Spleen (tissue), 11 donors: ENCODE measurements at regions not wholly inside any gene's neighbourhood (a gene's known extent, or its start where the extent isn't known, plus 50 kb on each side); places are given as distances from the start of the nearest gene placed in this dataset.

Source experiments
- DNase-seq: peaks from one replicate; pipeline ENCODE4 v3.0.0-alpha.2; 2020
- H3K27ac ChIP-seq, 8 donors: fragments of 200-600 bp; sonication (generic) in 7 of 8; 1 replicate in 4 of 8; 2 replicates in 4 of 8; pipeline versions ENCODE4 v1.5.0 to v1.8.0; 2016 to 2021; ENCODE audit warnings: inconsistent platforms in 4 of 8, mild to moderate bottlenecking in 4 of 8, moderate library complexity in 1 of 8
- H3K27me3 ChIP-seq, 7 donors: fragments of 200-600 bp; sonication (generic) in 6 of 7; replicated peaks in 1 of 7; 1 replicate in 4 of 7; 2 replicates in 3 of 7; pipeline versions ENCODE4 v1.5.0 to v1.8.0; 2016 to 2021; ENCODE audit warnings: inconsistent platforms in 3 of 7, mild to moderate bottlenecking in 1 of 7
- H3K36me3 ChIP-seq, 6 donors: fragments of 200-600 bp; sonication (generic) in 5 of 6; 1 replicate in 4 of 6; 2 replicates in 2 of 6; pipeline versions ENCODE4 v1.5.0 to v1.8.0; 2016 to 2021; ENCODE audit warnings: inconsistent platforms in 2 of 6
- H3K4me1 ChIP-seq, 6 donors: fragments of 200-600 bp; sonication (generic) in 5 of 6; 1 replicate in 3 of 6; 2 replicates in 3 of 6; pipeline versions ENCODE4 v1.5.0 to v1.8.0; 2016 to 2021; ENCODE audit warnings: inconsistent platforms in 3 of 6
- H3K4me3 ChIP-seq, 8 donors: fragments of 200-600 bp; sonication (generic) in 7 of 8; 1 replicate in 4 of 8; 2 replicates in 4 of 8; pipeline versions ENCODE4 v1.5.0 to v1.8.0; 2016 to 2021; ENCODE audit warnings: inconsistent platforms in 4 of 8, mild to moderate bottlenecking in 4 of 8, moderate library complexity in 2 of 8
- H3K9me3 ChIP-seq, 8 donors: fragments of 200-600 bp; sonication (generic) in 7 of 8; 1 replicate in 4 of 8; 2 replicates in 4 of 8; pipeline versions ENCODE4 v1.5.0 to v1.8.0; 2016 to 2021; ENCODE audit warnings: inconsistent platforms in 4 of 8
- CTCF ChIP-seq, 11 experiments: fragments of 200-600 bp in 7 of 11; fragments of 450-650 bp in 4 of 11; sonication (generic) in 4 of 11; IDR thresholded peaks in 8 of 11; conservative IDR thresholded peaks in 3 of 11; 1 replicate in 7 of 11; 2 replicates in 4 of 11; pipeline versions ENCODE4 v1.4.0 to v1.8.0; 2016 to 2021; ENCODE audit warnings: antibody characterized with exemption in 11 of 11, inconsistent platforms in 4 of 11, mild to moderate bottlenecking in 1 of 11
- POLR2A ChIP-seq, 3 donors: fragments of 450-650 bp; IDR thresholded peaks; one replicate each; pipeline ENCODE4 v1.5.1; 2017; ENCODE audit warnings: antibody characterized with exemption in 3 of 3, mild to moderate bottlenecking in 1 of 3
- POLR2AphosphoS5 ChIP-seq, 3 donors: sonication (generic); formaldehyde crosslinking; IDR thresholded peaks; one replicate each; pipeline ENCODE4 v1.5.1; 2017; ENCODE audit warnings: antibody characterized with exemption in 3 of 3
- WGBS, 5 donors: extraction: QIAGEN DNeasy Blood & Tissue Kit in 3 of 5; methylation state at CpG; one replicate each; pipeline versions ENCODE4 v1.1.5 to v1.1.7; 2013 to 2018; 5-methylcytosine and 5-hydroxymethylcytosine counted together
- intact Hi-C: fragments of 100-400 bp; cut with DNase I; formaldehyde crosslinking; loops from one replicate; pipeline ENCODE4 v1.15.0; 2023; ENCODE audit warnings: low total_unique reads
- donor health status: healthy with polysubstance abuse.
- donor health status: DM: no; HTN: no; CAD: no; lungs with moderate emphysema.
- donor health status: DM: no; HTN: no; CAD: no.
- donor health status: Bipolar disorder and iron deficiency.
- donor health status: healthy.
- donor health status: DM: no; HTN: no; CAD: no.
- donor health status: DM: yes; HTN: yes; CAD: no.

GRCh38 chr1:90558754-90559378 lies 158.2 kb downstream of the BARHL2 start:
- H3K4me3 ChIP-seq = no peak overlapping the region
- no peak for TF ChIP-seq CTCF (IDR thresholded peaks at IDR 0.05 in 8 of 11, conservative IDR thresholded peaks at IDR 0.05 in 3 of 11)
- no peak for TF ChIP-seq POLR2AphosphoS5 (IDR thresholded peaks at IDR 0.05)
- TF ChIP-seq POLR2A (IDR thresholded peaks at IDR 0.05) = no peak
- H3K4me1 ChIP-seq = no peaks in the 10 kb centered on the region
- H3K9me3 ChIP-seq = no peaks in the 10 kb centered on the region
- H3K36me3 ChIP-seq = no peaks in the 10 kb centered on the region
- no peak for DNase-seq
- no peak overlapping the region for H3K27ac ChIP-seq
- no peaks in the 10 kb centered on the region for H3K27me3 ChIP-seq
- 73 to 79% (median 79%) methylated on average over 6 of the region's 6 CpGs for WGBS, 5 donors
- intact Hi-C loops = no loop called here

GRCh38 chr1:90558126-90558525 lies 159.0 kb downstream of the BARHL2 start:
- Histone ChIP-seq H3K27ac (no peak overlapping the region), H3K4me1 (no peaks in the 10 kb centered on the region), H3K27me3 (no peaks in the 10 kb centered on the region), H3K9me3 (no peaks in the 10 kb centered on the region), H3K36me3 (no peaks in the 10 kb centered on the region), H3K4me3 (no peak overlapping the region)
- intact Hi-C loops = no loop called here
- DNase-seq = no peak
- no peak for TF ChIP-seq CTCF (IDR thresholded peaks at IDR 0.05 in 8 of 11, conservative IDR thresholded peaks at IDR 0.05 in 3 of 11)
- TF ChIP-seq POLR2A (IDR thresholded peaks at IDR 0.05) = no peak
- no peak for TF ChIP-seq POLR2AphosphoS5 (IDR thresholded peaks at IDR 0.05)
- 59 to 83% (median 73%) methylated on average over 1 of the region's 1 CpG for WGBS, 5 donors

GRCh38 chr1:90557706-90558105 lies 159.4 kb downstream of the BARHL2 start:
- Histone ChIP-seq H3K9me3 (no peaks in the 10 kb centered on the region), H3K27ac (no peak overlapping the region), H3K27me3 (peaks cover 0 to 1% (median 0%) of the 10 kb centered on the region in 7 donors), H3K4me1 (no peaks in the 10 kb centered on the region), H3K36me3 (no peaks in the 10 kb centered on the region), H3K4me3 (no peak overlapping the region)
- no peak for DNase-seq
- intact Hi-C loops = no loop called here
- TF ChIP-seq POLR2A (IDR thresholded peaks at IDR 0.05) = no peak
- TF ChIP-seq POLR2AphosphoS5 (IDR thresholded peaks at IDR 0.05) = no peak
- TF ChIP-seq CTCF (IDR thresholded peaks at IDR 0.05 in 8 of 11, conservative IDR thresholded peaks at IDR 0.05 in 3 of 11) = no peak
- WGBS, 5 donors = 46 to 58% (median 50%) methylated on average over 4 of the region's 4 CpGs

- no peak for DNase-seq
- no peak overlapping the region for H3K4me3 ChIP-seq
- intact Hi-C loops = no loop called here
- H3K9me3 ChIP-seq = no peaks in the 10 kb centered on the region
- no peaks in the 10 kb centered on the region for H3K36me3 ChIP-seq
- TF ChIP-seq POLR2A (IDR thresholded peaks at IDR 0.05) = no peak
- no peak for TF ChIP-seq POLR2AphosphoS5 (IDR thresholded peaks at IDR 0.05)
- TF ChIP-seq CTCF (IDR thresholded peaks at IDR 0.05 in 8 of 11, conservative IDR thresholded peaks at IDR 0.05 in 3 of 11) = no peak
- H3K4me1 ChIP-seq = no peaks in the 10 kb centered on the region
- H3K27ac ChIP-seq = no peak overlapping the region
- WGBS, 5 donors = 67 to 74% (median 70%) methylated on average over 12 of the region's 12 CpGs
- H3K27me3 ChIP-seq = peaks cover 0 to 10% (median 0%) of the 10 kb centered on the region in 7 donors
Observed at GRCh38 chr1:90550626-90551406, 166.3 kb downstream of the BARHL2 start.
